H1 (cell line): ENCODE measurements at regions not wholly inside any gene's neighbourhood (a gene's known extent, or its start where the extent isn't known, plus 50 kb on each side); places are given as distances from the start of the nearest gene placed in this dataset.

Experiments
- MAFK ChIP-seq: IDR thresholded peaks from 2 replicates; pipeline ENCODE4 v1.6.1; 2012; ENCODE audit warnings: low read depth, mild to moderate bottlenecking, improper control_type of control experiment, low read length
- RXRA ChIP-seq: IDR thresholded peaks from 2 replicates; pipeline ENCODE4 v1.6.1; 2011; ENCODE audit warnings: low read depth, mild to moderate bottlenecking, low read length, moderate library complexity; ENCODE audit not compliant: insufficient read depth
- SP2 ChIP-seq: IDR thresholded peaks from 2 replicates; pipeline ENCODE4 v1.6.1; 2012; ENCODE audit warnings: mild to moderate bottlenecking, low read length, inconsistent platforms
- TF ChIP-seq, protein P1 (sequence below): IDR thresholded peaks from 2 replicates; pipeline ENCODE4 v1.6.1; 2011; ENCODE audit warnings: low read length, improper control_type of control experiment

DNA sequence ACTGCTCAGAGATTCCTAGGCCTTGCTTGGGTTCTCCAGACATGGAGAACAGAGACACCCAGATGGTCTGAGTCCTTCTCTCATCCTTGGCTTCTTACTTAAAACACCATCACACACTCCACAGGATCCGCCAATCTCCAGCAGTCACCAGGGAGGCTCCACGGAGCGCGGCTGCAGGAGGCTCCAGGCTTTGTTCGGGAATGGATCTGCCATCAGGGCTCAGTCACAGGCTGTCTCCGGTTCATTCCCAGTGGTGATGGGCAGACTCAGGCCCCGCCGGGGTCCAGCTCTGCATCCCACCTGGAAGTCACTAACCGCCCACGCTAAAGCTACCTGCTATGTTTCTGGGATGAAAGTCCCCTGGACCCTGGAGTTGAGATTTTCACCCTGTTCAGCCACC lies 312.9 kb downstream of the TCERG1L start (continued):
- TF ChIP-seq, protein P1, sequence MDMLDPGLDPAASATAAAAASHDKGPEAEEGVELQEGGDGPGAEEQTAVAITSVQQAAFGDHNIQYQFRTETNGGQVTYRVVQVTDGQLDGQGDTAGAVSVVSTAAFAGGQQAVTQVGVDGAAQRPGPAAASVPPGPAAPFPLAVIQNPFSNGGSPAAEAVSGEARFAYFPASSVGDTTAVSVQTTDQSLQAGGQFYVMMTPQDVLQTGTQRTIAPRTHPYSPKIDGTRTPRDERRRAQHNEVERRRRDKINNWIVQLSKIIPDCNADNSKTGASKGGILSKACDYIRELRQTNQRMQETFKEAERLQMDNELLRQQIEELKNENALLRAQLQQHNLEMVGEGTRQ = no peak
- no peak for TF ChIP-seq RXRA
- TF ChIP-seq SP2 = no peak
- no peak for TF ChIP-seq MAFK
- TF ChIP-seq, all 59 proteins: peak for 0
